ENCODE measurements at regions not wholly inside any gene's neighbourhood (a gene's known extent, or its start where the extent isn't known, plus 50 kb on each side); places are given as distances from the start of the nearest gene placed in this dataset.
"Not testable (repeated sequence)": the region's sequence is repeated elsewhere in the genome, so short reads cannot be mapped to it uniquely, and the experiment has no call there.

DNA sequence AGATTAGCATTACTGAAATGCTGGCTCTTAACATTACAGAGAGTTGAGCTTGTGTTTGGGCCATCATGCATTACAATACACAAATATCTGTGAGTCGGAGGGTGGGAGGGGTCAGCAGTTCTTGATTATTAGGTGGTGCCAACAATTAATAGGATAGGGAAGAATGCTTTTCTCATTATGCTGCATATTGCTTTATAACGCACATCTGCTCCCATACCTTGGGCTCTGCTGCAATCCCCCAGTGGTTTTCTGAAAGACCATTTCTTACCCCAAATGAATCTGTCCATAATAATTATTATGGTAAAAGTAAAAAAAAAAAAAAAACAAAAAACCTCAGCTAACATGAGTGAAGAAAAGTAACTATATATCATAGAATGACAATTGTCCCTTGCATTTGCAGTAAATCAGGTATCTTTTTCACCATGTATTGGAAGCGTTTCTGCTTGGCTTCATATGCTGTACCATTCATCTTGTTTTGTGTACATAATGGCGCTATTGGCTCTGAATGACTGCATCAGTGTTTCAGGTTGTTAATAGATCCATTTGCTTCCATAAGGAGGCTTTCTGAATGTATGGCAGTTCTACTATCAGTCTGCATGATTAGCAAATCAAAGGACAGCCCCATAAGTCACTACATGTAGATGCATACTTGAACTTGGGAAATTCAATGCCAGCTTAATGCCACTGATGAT is 75.9 kb downstream of the CAVIN4 start:
- no peaks in the 10 kb centered on the region for H3K4me1 ChIP-seq
- H3K36me3 ChIP-seq, result no peaks in the 10 kb centered on the region
- TF ChIP-seq CTCF (IDR thresholded peaks at IDR 0.05) (no peak), POLR2A (IDR thresholded peaks at IDR 0.05) (no peak), POLR2AphosphoS5 (IDR thresholded peaks at IDR 0.05) (no peak), EP300 (IDR thresholded peaks at IDR 0.05) (no peak)
- no peak for DNase-seq
- no peak overlapping the region for H3K27ac ChIP-seq
- no peak overlapping the region for H3K4me3 ChIP-seq
- WGBS, 5 donors, result 72 to 84% (median 80%) methylated on average over 4 of the region's 4 CpGs
- H3K27me3 ChIP-seq, result no peaks in the 10 kb centered on the region
- peaks cover 0 to 32% (median 10%) of the 10 kb centered on the region in 4 donors for H3K9me3 ChIP-seq
- intact Hi-C loops (cut with DNase I; ENCODE audit: low total_unique reads), result no loop called here

GRCh38 chr9:100656851-100657250 is 79.0 kb downstream of the CAVIN4 start:
- H3K4me1 ChIP-seq; DNase-seq; H3K4me3 ChIP-seq; intact Hi-C loops (cut with DNase I; ENCODE audit: low total_unique reads); H3K36me3 ChIP-seq; H3K27ac ChIP-seq; H3K27me3 ChIP-seq: not testable (repeated sequence)
- WGBS, 5 donors, result 66 to 83% (median 77%) methylated on average over 2 of the region's 2 CpGs
- peaks cover 0 to 32% (median 10%) of the 10 kb centered on the region in 4 donors for H3K9me3 ChIP-seq

DNA sequence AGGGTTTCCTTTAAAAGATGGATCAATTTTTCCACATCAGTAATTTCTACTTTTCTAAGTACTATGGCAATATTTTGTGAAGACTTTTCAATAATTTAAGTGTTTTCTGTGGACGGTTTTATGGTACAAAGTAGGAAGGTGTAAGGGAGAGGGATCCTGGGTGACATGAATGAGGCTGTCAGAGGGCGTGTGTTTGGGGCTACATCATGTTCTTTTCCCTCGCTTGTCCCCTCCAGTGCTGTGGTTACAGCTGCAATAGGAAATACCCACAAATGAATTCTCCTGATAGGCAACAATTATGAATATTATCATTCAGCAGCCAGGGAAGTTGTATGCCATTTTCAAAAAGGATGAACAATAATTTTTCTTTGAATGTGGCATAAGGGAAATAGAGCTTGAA is 83.8 kb downstream of the CAVIN4 start:
- H3K27me3 ChIP-seq, result peaks cover 0 to under 1% (median 0%) of the 10 kb centered on the region in 3 donors
- H3K4me3 ChIP-seq, result no peak overlapping the region
- TF ChIP-seq POLR2AphosphoS5 (IDR thresholded peaks at IDR 0.05) (no peak), POLR2A (IDR thresholded peaks at IDR 0.05) (no peak), EP300 (IDR thresholded peaks at IDR 0.05) (no peak), CTCF (IDR thresholded peaks at IDR 0.05) (no peak)
- H3K36me3 ChIP-seq, result no peaks in the 10 kb centered on the region
- WGBS, 5 donors, result 57 to 79% (median 73%) methylated on average over 3 of the region's 3 CpGs
- H3K9me3 ChIP-seq, result peaks cover 0 to 11% (median 9%) of the 10 kb centered on the region in 4 donors
- intact Hi-C loops (cut with DNase I; ENCODE audit: low total_unique reads), result no loop called here
- H3K27ac ChIP-seq, result no peak overlapping the region
- H3K4me1 ChIP-seq, result no peaks in the 10 kb centered on the region
- DNase-seq, result no peak

- Histone ChIP-seq H3K4me1 (no peaks in the 10 kb centered on the region), H3K27me3 (peaks cover 0 to 5% (median 0%) of the 10 kb centered on the region in 3 donors), H3K36me3 (no peaks in the 10 kb centered on the region), H3K9me3 (peaks cover 0 to 11% (median 9%) of the 10 kb centered on the region in 4 donors), H3K27ac (no peak overlapping the region), H3K4me3 (no peak overlapping the region)
- 22 to 57% (median 37%) methylated on average over 1 of the region's 1 CpG for WGBS, 5 donors
- no peak for DNase-seq
- no peak for TF ChIP-seq CTCF (IDR thresholded peaks at IDR 0.05)
- intact Hi-C loops (cut with DNase I; ENCODE audit: low total_unique reads), result no loop called here
Measured at GRCh38 chr9:100662122-100662521, 84.2 kb downstream of the CAVIN4 start.

DNA sequence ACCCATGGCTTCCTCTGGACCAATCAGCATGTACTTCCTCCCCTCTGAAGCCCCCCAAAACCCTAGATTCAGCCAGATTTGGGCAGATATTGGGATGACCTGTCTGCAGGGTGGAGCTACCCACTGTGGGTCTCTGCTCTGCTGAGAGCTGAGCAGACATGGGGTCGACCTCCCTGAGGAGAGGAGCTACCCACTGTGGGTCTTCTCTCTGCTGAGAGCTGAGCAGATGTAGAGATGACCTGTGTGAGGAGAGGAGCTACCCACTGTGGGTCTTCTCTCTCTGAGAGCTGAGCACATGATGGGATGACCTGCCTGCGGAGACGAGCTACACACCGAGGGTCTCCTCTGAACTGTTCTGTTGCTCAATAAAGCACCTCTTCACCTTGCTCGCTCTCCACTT is 89.6 kb downstream of the CAVIN4 start:
- H3K9me3 ChIP-seq, result peaks cover 0 to 8% (median 6%) of the 10 kb centered on the region in 4 donors
- H3K4me1 ChIP-seq, result no peaks in the 10 kb centered on the region
- H3K27ac ChIP-seq, result no peak overlapping the region
- peaks cover 0 to 8% (median 0%) of the 10 kb centered on the region in 3 donors for H3K27me3 ChIP-seq
- TF ChIP-seq EP300 (IDR thresholded peaks at IDR 0.05) (no peak), POLR2AphosphoS5 (IDR thresholded peaks at IDR 0.05) (no peak), CTCF (IDR thresholded peaks at IDR 0.05) (no peak), POLR2A (IDR thresholded peaks at IDR 0.05) (no peak)
- no peak for DNase-seq
- WGBS, 5 donors, result 74 to 89% (median 75%) methylated on average over 4 to 5 of the region's 5 CpGs
- intact Hi-C loops (cut with DNase I; ENCODE audit: low total_unique reads), result no loop called here
- H3K36me3 ChIP-seq, result no peaks in the 10 kb centered on the region
- H3K4me3 ChIP-seq, result no peak overlapping the region

All from stomach (tissue), 8 donors.